NCI-H2227 (cell line): ENCODE measurements at regions not wholly inside any gene's neighbourhood (a gene's known extent, or its start where the extent isn't known, plus 50 kb on each side); places are given as distances from the start of the nearest gene placed in this dataset.
"Not testable (repeated sequence)": the region's sequence is repeated elsewhere in the genome, so short reads cannot be mapped to it uniquely, and the experiment has no call there.

ENCODE experiments used
- DNase-seq: peaks from one replicate; lab custom pipeline; 2025; ENCODE audit not compliant: unreplicated experiment; lab: John Stamatoyannopoulos, UW

DNA sequence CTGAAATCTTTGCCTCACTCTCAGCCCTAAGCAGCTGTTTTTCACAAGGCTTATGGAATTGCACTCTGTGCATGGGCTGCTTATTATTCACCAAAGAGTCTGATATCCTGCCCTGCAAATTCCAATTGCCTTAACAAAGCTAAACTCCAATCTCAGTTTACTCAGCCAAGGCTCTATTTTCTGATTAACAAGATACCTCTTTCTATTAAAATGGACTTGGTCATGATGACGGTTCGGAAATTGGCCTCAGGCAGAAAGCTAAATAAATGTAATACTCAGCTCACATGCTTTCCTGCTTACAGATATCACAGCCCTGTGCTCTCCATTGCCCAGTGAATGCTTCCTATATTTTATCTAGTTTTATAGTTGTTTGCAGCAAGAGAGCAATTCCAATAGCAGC is 1270.8 kb downstream of the PCDH9 start:
- DNase-seq: no peak

DNA sequence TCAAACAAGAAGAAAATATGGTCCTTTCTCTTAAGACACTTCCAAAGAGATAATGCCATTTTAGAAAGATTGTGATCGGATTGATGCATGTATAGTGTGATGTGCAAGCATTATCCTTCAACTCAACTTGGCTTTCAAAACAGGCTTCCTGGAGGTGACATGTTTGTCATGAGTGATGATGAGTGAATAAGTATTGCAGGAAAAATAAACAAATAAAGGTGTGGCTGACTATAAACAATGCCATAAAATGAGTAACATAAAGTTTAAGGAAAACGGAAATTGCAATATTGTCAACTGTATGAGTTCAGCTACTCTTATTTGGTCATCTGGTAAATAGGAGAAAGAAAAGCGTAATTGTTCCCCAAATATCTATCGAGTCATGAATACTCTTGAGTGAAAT is 1283.7 kb downstream of the PCDH9 start:
- DNase-seq: no peak

DNA sequence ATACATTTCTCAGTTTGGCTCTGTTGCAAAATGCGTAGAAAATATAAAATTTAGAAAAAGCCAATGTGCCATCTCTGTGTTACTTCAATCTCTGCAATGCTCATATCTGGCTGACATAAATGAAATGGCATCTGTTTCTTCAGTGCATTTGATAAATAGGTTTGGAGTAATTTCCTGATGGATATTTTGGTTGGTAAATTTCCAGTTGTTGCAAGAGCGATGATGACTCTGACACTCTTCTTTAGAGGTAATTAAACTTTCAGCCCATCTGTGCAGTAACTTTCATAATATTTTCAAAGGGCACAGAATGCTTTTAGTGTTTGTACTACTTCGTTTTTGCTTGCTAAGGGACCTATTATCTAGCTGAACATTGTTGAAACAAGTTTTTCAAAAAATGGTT is 1286.4 kb downstream of the PCDH9 start:
- no peak for DNase-seq

DNA sequence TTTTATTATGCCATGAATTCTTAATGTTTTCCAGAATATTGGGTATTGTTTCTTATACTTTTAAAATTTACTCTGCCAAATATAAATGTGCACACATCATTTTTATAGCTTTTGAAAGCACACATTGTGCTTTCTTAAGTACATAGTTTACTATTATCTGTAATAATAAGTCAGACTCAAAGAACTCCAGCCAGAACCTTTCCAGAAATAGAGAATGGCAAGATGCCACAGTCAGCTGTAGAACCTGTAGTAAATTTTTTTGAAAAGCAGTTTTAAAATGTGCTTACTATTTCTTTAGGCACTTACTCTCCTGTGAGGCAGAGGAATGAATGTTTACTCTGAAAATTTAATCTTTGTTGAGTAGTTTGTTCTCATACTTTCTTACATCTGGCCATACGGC is 1287.1 kb downstream of the PCDH9 start:
- no peak for DNase-seq

- peak; percentile 2 for DNase-seq
Measured at GRCh38 chr13:65940720-65941119, 1289.4 kb downstream of the PCDH9 start.

DNA sequence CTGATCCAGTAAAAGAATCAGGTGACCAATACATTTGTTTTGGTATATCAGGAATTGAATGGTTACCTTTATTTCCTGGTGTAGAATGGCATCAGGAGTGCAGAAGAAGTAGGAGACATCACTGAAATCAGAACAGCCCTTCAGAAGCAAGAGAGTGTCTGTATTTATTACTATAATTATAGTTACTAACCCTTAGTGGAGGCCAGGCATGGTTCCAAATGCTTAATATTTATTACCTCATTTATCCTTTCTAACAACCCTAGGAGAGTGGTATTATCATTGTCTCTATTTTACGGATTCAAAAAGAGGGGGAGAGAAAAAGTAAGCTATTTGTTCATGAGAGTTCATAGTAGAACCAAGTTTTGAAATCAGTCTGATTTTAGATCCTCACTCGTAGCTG is 1292.9 kb downstream of the PCDH9 start:
- DNase-seq: no peak

DNA sequence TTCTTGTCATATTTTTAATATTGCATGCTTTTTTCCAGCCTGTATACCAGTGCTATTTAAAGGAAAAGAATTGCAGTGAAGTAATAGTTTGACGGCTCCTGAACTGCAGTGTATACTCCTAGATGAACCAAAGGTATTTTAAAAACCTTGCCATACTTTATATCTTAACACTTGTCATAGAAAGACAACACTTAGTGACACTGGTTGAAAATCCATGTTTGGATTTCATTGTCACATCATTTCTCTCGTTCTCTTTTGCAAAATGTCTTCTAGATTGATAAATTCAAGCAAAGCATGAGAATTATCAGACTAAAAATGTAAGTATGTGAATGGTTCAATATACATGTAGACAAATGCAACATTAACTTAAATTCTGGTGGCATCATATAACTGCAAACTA is 1293.9 kb downstream of the PCDH9 start:
- DNase-seq: no peak

DNA sequence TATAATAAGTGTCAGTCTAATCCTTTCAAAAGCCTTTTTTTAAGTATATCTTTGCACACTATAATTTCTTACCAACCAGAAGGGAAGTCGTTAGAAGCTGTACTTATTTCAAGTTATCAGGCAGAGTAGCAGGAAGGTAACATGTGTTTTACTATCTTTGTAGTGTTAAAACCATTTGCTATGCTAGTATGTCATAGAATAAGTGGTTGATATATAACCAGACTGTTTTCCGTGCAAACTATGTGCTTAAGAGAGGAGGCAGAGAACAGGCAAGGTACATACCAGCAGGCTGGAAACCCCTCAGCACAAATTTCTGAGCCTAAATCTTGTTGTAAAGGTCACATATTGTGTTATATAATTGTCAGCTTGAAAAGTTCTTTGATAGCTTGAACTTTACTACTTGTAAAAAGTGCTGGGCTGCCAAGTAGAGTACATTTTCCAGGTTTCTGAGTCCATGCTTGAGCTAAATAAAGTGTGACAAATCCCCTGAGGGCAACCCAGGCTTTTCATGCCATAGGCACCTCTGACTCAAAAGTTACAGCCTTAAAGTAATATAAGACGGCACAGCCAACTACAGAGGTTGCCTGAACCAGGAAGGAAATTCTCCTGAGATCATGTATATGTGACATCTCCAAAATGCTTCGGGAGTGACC is 1297.4 kb downstream of the PCDH9 start:
- DNase-seq: peak; percentile 12

GRCh38 chr13:65932013-65932412 is 1298.1 kb downstream of the PCDH9 start:
- DNase-seq: no peak

- no peak for DNase-seq
Measured at GRCh38 chr13:65929436-65929835, 1300.7 kb downstream of the PCDH9 start.

GRCh38 chr13:65926750-65927171 is 1303.4 kb downstream of the PCDH9 start:
- peak; percentile 16 for DNase-seq

GRCh38 chr13:65922846-65923245 is 1307.3 kb downstream of the PCDH9 start:
- DNase-seq: not testable (repeated sequence)

DNA sequence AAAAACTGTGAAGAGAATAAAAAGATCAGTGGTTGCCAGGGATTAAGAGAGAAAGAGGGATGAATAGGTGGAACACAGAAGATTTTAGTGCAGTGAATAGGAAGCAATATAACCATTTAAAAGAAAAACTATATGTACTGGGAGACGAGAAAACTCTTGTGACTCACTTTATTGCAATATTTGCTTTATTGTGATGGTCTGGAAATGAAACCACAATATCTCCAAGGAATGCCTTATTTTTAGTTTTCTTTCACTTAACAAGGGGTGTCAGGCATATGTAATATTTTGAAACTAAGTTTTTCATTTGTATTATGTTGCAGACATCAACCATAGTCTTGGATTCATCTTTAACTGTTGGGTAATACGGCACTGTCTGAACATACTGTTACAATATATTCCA is 1308.2 kb downstream of the PCDH9 start:
- DNase-seq: no peak

DNA sequence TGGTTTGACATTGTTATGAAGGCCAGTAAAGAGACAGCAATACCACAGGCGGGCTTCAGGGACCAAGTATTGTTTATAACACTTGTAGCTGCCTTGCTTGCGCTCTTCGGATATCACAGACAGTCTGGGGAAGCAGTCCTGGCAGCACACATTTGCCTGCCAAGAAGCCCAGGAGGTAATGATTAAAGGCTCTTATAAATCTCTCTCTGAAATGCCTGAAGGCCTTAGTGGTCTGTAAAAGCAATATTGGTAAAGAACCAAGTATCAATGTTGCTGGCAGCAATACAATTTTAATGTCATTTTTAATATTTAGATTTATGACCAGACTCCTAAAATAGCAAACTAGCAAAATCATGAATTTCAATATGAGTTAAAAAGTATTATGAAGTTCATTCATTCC is 1312.4 kb downstream of the PCDH9 start:
- DNase-seq: no peak

- no peak for DNase-seq
Measured at GRCh38 chr13:65915195-65915594, 1314.9 kb downstream of the PCDH9 start.

- no peak for DNase-seq
Measured at GRCh38 chr13:65914716-65915115, 1315.4 kb downstream of the PCDH9 start.

DNA sequence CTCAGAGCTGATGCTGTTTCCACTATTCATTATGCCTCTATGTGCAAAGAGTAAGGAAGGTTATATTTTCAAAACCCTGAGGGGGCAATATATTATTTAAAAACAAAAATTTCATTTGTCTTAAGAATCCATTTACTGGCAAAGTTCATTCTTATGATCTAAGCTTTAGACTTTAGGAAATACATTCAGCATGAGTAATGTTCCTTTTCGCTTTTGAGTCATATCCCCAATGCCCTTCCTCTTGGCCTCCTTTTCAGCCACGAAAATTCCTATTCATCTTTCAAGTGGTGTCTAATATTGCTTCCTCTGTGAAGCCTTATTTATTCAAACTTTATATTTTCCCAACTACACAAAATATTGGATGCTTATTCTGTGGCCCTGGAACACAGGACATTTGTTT is 1317.0 kb downstream of the PCDH9 start:
- no peak for DNase-seq

DNA sequence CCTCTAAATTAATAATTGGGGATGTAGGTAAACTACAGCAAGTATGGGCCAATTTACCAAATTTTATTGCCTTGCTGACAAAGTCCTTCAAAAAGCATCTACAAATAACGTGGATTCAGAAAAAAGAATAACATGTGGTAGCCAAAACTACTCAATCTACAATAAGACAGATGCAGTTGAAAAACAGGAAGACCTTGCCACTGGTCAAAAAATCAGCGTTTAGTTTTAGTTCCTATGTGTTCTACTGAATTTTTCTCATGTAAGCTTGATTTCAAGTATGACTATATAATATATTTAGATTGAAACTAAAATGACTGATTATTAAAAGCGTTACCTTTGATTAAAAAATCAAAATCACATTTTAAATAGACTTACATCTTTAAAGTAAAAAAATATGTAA is 1317.6 kb downstream of the PCDH9 start:
- no peak for DNase-seq

GRCh38 chr13:65911546-65912193 is 1318.5 kb downstream of the PCDH9 start:
- DNase-seq: no peak

DNA sequence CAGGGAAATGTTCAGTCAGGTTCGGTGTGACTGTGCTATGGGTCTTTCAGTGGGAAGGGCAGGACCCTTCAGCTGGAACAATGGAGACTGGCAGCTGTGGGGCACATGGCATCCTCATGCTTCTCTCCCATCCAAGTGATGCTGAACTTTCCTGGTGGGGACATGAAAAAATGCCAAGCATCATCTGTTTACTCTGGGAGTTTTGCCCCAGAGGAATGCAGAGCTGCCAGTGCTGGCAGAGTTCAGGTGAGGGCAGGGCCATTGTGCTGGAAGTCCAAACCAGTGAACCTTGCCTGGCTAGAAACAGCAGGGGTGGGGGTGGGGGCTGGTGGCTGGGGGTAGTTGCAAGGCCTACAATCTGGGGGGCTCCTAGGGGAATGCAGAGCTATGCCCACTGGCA is 1320.6 kb downstream of the PCDH9 start:
- DNase-seq: no peak

DNA sequence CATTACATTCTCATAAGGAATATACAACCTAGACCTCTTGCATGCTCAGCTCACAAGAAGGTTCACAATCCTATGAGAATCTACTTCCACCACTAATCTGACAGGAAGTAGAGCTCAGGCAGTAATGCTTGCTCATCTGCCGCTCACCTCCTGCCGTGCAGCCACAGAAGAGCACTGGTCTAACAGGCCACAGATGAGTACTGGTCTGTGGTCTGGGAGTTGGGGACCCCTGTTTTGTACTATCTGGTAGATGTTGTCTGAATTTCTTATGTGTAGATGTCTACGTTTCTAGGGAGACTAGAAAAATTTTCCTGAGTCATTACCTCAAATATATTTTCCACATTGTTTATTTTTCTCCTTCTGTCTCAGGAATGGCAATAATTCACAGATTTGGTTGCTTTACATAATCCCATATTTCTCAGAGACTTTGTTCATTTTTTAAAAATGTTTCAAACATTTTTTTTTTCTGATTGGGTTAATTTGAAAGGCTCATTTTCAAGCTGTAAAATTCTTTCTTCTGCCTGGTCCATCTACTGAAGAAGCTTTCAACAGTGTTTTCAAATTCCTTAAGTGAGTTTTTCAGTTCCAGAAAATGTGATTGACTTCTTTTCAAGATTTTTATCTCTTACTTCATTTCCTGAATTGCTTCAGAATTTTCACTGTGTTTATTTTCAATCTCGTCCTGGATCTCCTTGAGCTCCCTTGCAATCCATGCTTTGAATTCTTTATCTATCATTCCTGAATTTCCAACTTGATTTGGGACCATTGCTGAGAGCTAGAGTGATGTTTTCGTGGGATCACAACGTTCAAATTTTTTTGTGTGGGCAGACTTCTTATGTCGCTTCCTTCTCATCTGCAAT is 1322.2 kb downstream of the PCDH9 start:
- no peak for DNase-seq

- no peak for DNase-seq
Measured at GRCh38 chr13:65901723-65902122, 1328.4 kb downstream of the PCDH9 start.
